HG03095 (cell line): ENCODE measurements at regions not wholly inside any gene's neighbourhood (a gene's known extent, or its start where the extent isn't known, plus 50 kb on each side); places are given as distances from the start of the nearest gene placed in this dataset.

Source experiments
- ATAC-seq: cut with Tn5 transposase; IDR thresholded peaks from one replicate; pipeline ENCODE4 v1.9.1; 2021; ENCODE audit warnings: moderate library complexity; ENCODE audit not compliant: unreplicated experiment

DNA sequence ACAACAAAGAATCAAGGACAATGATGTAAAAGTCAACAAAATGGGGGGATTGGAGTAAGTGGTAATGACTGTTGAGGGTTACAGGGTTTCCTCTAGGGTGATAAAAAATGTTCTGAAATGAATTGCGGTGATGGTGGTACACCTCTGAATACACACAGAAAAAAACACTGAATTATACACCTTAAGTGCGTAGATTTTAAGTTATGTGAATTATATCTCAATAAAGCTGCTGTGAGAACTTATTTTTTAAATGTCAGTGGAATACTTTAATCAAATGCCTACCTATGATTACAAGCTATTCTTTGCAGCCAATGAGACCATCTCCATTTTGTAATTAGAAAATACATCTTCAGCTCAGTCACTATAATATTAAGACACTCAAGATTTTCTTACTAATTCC is 53.5 kb downstream of the ZNF608 start:
- ATAC-seq: no peak

DNA sequence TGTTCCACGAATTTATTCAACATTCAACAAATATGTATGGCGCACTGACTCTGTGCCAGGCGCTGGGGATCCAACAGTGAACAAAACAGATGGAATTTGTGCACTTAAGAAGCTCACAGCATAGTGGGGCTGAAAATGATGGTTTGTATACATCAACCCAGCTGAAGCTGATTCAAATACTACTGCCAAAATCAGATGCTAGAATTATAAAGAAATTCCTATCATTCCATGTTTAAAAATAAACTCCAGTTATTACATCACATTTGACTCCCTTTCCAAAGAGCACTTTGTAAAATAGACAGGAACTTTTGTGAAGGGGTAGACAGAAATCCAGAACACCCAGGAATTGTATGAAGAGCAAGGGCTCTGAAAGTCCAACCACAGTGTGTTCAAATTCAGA is 54.1 kb downstream of the ZNF608 start:
- ATAC-seq: no peak

DNA sequence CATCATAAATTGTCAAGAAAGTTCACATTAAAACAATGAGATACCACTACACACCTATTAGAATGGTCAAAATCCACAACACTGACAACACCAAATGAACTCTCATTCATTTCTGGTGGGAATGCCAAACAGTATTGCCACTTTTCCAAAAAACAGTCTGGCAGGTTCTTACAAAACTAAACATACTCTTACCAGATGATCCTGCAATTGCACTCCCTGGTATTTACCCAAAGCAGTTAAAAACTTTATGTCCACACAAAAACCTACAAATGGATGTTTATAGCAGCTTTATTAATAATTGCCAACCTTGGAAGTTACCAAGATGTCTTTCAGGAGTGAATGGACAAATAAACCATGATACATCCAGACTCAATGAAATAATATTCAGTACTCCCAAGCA is 56.8 kb downstream of the ZNF608 start:
- no peak for ATAC-seq

DNA sequence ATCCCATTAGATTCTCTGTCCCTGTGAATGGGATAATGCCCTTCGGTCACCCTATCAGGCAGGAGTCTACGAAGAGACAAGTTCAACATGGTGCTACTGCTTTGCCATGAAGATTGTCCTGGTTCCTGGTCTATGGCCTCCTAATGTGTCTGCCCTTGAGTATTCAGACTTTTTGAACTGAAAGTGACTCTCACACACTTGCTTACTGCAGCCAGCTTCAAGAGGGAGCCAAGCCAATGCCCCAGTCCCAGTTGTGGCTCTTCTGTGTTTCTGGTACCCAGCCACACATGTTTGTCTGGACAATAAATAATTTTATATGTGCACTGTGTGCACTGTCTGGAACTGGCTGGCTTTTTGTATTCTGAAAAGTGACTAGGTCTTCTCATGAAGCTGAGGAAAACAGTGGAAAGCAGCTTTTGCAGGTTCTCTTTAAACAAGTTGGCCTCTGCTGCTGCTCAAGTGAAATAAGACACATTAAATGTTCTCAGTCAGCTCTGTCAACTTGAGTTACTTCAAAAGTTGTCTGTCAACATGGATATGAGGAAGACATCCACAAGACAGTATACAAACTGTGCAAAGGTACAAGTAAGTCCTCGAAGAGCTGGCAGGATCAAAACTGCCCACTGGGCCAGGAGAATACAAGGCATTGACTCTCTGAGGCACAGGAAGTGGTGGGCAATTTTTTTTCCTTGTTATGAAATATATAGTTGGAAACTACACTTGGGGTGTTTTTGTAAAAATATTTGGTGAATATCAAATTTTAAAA is 60.0 kb downstream of the ZNF608 start:
- ATAC-seq: no peak

DNA sequence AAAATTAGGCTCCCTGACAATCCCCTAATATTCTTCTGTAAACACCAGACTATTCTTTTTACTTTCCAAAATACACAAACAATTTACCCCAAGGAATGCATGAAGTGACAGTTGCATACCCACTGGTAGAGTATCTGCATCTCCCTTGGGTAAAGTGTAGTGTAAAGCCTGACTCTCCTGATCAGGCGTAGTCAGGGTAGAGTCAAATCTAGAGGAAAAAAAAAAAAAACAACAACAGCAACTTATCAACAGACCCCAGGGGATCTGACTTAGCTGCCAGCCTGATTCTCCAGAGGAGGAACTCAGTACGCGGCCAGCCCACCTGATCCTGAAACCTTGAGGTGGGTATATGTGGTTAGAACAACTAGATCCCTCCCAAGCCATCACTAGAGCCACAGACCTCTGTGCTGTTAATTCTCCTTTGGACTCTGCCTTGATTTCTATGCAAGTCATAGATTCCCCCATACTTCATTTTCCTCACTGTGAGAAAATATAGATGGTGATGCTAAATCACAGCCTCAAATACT is 61.0 kb downstream of the ZNF608 start:
- no peak for ATAC-seq

DNA sequence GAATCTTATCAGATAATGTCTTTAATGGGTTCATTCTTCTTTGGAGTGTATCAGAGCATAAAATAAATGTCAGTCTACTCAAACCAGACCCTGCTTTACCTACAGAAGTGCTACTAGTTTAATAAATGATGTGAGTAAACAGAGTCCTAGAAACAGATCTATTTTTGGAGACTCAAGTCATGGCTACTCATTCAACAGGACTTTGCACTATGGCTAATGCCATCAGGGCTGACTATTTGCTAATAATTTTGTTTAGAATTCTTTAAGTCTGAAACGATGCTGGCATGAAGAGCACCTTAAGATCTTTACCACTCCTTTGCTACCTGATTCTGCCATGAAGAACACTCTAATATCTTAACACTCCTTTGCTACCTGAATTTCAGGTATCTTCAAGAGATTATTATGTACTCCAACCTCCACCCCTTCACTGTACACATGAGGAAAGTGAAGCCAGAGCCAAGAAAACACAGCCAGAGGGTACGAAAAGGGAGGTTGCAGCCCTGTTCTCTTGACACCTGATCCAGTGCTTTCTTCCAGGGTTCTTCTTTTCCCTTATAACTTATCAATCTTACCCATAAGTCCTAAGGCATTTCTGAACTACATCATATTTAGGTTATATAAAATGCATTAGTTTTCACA is 62.4 kb downstream of the ZNF608 start:
- ATAC-seq: no peak

DNA sequence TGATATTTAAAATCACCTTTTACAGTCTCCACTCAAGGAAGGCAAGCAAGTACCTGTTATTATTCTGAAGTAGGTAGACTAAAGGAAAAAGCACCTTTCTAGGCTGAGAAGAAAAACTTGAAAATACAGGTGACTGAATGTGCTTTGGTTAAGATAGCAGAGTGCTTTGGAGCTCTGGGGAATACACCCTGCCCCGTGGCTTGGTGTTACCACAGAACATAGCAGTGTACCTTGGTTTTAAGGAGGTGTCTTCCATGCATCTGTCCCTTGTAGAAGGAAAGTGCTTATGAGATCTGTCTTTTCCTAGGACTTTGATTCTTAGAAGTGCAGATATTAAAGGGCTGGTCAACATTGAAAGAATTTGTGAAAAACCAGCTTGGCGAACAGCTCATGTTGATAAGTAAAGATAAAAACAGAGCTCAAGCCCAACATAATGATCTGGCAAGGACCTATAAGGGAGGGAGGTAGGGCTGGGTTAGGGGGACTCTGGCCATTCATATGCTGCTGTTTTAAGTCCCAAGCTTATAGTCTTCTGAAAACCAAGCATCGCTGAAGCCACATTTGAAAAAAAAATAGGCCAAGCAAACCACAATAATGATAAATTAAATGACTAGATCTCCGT is 66.8 kb downstream of the ZNF608 start:
- ATAC-seq: no peak

DNA sequence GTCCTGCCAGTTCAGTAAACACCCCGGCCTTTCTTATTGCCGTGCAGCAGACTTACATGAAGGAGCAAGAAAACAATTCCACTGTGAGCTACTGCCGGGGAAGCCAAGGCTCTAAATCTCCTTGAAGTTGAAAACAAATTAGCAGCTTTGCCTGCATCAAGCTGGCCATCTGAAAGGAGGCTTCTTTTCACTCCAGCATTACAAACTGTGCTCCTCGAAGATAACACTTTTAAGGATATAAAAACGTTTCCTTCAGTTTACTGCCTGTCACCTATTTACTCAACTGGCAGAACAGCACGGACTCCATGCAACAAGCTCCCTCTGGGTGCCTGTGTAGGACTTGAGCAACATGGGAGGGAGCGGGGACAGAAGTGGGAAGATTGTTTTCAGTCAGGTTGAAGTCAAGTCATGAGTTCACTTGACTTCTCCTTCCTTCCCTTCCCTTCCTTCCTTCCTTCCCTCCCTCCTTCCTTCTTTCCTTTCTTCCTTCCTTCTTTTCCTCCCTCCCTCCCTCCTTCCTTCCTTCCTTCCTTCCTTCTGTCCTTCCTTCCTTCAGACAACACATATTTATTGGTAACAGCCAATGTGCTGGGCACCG is 67.4 kb downstream of the ZNF608 start:
- no peak for ATAC-seq

DNA sequence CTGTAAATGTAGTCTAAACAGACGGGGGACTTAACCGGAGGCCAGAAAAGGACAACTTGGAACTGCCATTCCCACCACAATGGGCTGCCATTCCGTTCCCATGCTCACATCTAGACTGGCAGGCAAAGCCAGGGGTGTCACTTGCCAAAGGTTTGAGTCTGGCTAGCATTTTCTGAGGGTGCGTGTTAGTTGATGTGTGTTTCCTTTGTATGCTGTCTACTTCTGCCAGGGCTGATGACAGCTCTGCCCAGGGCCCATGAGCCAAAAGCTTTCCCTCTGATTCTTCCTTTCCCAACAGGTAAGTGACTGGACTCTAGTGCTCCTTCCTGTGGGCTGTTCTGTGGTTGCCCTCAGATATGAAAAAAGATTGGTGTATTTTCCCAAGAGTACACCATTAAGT is 68.0 kb downstream of the ZNF608 start:
- no peak for ATAC-seq

DNA sequence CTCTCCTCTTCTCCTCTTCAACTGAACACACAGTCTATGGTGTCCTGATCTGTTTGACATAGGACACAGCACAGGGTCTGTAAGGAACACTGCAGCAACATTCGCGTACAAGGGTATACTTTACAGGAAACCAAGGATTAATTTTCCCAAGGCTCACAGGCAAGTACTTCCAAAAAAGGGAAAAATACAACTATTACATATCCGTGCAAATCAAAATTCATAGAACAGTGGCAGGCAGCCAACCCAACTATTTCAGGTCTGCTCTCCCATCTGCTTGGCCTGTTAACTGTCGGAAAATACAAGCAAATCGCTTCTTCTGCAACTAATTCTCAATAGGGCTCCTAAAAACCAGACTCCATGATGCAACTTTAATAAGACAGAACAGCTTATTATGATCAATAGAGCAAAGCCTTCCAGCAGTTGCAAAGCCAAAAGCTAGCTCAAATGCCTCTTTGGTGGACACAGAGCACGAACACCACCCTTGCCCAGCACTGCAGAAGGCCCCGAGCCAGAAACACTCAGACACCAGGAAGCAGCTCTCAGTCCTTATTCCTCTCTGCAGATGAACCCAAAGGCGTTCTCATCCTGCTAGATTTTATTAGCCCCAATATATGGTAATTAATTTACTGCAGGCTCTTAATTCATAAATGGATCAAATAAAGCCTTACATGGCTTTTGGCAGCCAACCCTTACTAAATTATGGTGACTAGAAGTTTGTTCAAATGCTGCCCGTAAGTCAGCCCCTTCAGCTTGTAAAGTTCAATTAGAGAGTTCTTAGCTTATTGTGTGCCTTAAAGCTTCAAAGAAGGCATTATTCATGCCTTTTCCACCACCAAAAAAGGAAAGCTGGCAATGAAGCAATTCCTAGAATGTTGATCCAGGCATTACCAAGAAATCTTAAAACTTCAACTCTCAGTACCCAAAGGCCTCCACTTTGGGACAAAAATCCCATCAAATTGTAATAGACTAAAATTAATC is 68.8 kb downstream of the ZNF608 start:
- no peak for ATAC-seq

DNA sequence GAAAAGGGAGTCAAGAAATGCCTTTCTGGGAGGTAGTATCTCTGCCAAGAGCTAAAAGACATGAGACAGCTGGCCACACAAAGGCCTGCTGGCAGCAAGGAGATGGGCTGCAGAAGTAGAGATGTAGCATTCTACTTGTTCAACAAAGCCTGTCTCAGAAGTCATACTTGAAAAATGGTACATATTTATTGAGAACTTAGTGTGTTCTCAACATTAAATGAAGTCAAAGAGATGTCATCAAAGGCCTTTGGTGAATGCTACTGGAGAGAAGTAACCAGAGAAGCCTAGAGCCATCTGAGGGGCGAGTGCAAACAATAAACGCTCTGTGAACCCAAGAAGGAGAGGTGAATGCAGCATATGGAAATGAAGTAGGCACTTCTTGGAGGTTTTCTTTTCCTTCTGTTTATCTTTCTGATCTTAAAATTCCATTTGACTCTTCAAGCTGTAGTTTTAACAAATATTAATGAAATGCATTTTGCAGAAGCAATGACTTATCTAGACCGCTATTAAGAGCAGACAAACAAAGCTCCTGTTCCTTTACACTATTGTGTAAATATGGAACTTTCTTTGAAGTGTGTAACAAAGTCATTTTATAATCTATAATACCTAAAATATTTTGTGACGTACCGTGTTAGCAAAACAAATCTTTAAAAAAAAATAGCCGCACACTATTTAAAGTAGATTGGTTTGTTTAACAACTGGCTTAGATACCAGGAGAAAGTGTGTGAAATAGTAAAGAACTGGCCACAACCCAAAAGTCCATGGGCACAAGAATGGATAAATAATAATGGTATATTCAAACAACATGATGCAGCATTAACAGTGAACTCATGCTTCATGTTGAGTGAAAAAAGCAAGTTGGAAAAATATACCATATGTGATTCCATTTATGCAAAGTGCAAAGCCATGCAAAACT is 70.2 kb downstream of the ZNF608 start:
- no peak for ATAC-seq

DNA sequence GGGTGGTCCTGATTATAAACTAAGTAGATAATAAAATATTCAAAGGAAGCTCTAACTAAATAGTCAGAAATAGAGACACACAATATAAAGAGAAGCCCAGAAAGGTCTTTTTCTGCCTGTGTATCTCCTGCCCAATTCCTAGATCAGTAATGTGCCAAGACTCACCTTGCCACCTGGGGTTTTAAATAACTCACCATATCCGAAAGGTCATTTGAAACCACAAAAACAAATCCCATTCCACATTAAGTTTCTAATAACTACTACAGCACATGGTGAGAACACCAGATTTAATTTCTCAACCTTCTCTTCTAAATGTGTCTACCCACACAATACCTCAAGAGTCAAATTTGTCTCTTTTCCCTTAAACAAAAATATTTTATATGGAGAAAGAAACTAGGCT is 75.2 kb downstream of the ZNF608 start:
- ATAC-seq: no peak

DNA sequence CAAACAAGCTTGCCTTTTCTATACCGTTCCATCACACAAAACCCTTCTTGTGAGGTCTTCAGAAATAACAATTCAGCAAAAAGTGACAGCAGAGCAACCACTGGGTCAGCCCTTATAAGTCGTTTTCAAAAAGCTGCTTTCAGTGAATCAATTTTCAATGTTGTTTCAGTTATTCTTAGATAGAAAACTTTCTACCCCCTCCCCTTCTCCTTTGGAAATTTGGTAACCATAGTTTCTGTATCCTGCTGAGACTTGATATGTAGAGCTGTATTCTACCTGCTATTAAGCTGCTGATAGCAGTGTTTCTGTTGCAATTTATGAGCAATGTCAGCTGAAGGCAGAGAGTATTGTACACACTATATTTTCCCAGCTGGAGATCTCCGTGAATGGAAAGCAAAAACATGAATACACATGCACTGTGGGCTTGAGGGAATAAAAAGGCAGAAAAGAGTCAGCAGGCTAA is 75.7 kb downstream of the ZNF608 start:
- no peak for ATAC-seq

DNA sequence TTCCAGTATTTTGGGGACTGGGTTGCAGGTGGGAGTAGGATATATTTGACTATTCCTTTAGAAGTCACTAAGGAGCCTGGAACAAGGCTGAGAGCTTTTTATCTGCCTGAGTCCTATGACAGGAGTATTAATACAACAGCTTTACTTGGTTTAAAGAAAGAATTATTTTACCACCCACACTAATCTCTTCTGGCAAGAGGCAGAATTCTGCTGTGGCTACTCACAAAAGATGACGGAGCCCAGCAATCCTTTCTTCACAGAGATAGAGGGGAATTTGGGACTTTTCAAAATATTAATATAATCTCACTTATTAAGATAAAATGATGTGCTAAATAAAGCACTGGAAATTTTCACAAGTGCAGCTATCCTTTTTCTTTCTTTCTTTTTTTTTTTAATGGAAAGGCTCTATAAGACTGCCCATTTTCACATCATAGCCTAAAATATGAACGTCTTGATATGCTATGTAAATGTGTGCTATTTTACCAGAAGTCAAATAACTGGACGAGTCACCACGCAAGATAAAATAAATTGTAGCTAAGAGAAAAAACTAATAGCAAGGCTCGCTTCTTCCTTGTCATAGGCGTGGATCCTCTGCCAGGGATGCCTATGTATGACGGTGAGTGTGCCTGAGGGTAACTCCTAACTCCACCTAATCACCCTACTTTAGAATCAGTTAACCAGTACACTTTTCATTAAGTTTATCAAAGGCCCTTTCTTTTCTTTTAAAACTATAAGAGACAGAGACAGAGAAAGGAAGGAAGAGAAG is 76.3 kb downstream of the ZNF608 start:
- no peak for ATAC-seq

DNA sequence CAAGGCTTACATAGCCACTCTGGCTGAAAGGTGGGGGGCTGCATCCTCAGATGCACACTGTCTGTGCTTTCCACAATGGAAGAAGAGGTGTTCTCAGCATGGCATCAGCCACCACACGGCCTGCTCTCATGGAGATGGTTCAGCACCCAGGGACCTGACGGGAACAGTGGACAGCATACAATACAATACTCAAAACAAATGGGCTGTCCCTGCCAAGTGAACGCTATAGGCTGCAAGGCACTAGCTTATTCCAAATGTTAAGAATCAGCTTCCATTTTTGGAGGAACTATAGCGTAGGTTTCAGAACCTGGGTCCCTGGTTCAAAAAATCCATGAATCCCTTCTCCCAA is 77.2 kb downstream of the ZNF608 start:
- no peak for ATAC-seq

DNA sequence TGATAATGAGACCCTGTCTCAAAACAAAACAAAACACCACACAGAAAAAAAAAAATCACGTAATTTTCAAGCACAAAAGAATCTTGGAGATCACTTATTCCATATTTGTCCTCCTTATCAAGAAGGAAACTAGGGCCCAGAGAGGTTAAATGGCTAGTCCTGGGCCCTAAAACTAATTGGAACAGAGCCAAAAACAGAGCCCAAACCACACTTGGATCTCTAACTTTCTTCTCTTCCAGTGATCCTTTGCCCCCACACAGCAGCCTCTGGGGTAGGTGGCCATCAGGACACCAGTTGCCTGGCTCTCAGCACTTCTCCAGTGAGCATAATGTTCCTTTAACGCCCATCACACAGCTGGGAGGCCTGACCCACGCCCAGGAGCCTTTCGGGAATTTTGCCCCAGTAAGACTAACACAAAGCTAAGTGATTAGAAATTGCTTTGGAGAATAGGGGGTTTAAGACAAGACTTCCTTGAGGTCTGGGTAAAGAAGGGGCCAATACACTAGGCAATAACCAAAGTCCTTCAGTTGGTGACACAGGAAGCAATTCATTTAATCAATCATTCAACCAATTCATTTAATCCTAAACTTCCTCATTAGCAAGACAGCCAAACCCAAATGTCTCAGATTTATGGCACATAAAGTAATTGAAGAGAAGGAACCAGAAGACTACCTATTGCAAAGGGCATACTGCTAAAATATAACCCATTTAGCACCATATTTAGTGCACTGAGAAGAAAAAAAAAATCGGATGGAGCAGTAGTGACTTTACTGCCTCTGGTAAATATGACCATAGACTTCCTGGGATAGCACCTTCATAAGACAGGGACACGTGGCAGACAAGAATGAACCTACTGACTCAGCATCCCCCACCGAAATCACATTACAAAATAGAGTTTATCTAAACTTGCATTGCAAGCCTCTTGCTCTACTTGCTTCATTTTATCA is 77.8 kb downstream of the ZNF608 start:
- no peak for ATAC-seq

DNA sequence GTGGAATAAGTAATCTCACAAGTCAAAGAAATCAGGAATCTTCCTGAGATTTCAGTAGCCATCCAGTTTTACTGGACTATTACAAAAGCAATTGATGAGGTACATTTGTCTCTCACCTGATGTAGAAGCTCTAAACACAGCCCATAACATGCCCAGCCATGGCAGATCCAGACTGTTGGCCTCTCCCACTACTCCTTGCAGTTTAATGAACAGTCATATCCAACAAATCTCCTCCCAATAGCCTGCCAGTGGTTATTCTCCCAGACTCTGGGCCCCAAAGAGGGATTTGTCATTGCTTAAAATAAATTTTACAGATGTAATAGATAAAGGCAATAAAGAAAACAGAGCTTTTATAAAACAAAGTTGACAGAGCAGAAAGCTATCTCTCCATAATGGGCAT is 80.8 kb downstream of the ZNF608 start:
- no peak for ATAC-seq

DNA sequence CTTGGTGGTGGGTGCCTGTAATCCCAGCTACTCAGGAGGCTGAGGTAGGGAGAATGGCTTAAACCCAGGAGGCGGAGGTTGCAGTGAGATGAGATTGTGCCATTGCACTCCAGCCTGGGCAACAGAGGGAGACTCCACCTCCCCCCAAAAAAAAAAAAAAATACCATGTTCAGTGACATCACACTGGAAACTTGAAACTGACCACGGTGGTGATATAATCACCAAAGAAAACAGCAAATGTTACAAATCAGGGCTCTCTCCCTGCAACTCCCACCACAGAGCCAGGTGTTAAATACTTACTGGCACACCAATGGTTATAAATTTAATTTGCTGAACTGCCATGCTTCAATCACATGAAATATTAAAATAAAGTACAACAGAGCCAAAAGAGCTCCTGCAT is 81.4 kb downstream of the ZNF608 start:
- ATAC-seq: no peak
